Stimulated activated CD8-positive, alpha-beta memory T cell treated with anti-CD3 and anti-CD28 coated beads, Interleukin-4, amount 100 ng/mL, for 24 hours (primary cell): ENCODE measurements at regions not wholly inside any gene's neighbourhood (a gene's known extent, or its start where the extent isn't known, plus 50 kb on each side); places are given as distances from the start of the nearest gene placed in this dataset.
"Not testable (repeated sequence)": the region's sequence is repeated elsewhere in the genome, so short reads cannot be mapped to it uniquely, and the experiment has no call there.

Experiments used
- DNase-seq: peaks from one replicate; pipeline ENCODE4 v3.0.0-alpha.2; 2020; ENCODE audit warnings: low read depth

DNA sequence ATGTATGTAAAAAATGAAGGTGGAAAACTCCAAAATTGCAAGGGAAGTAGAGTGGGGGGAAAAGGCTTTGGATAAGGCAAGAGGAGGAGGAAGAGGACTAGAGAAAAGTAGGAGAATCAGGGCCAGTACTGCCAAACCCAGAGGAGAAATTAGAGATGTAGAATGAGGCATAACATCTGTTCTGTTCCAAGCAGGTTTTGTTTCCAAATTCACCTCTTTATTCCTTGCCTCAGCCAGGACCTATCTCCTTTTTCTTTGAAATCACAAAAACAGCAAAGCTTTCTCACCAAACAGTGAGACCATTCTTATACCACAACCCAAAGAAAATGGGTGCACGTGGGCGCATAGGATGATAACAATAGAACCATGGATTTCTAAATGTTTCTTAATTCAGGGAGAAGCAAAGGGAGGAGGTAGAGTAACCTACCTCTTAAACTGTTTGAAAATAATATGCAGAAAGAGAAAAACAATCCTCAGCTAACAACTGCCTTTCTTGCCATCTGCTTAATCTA, 383.3 kb upstream of the PKN2 start:
- DNase-seq = no peak

DNA sequence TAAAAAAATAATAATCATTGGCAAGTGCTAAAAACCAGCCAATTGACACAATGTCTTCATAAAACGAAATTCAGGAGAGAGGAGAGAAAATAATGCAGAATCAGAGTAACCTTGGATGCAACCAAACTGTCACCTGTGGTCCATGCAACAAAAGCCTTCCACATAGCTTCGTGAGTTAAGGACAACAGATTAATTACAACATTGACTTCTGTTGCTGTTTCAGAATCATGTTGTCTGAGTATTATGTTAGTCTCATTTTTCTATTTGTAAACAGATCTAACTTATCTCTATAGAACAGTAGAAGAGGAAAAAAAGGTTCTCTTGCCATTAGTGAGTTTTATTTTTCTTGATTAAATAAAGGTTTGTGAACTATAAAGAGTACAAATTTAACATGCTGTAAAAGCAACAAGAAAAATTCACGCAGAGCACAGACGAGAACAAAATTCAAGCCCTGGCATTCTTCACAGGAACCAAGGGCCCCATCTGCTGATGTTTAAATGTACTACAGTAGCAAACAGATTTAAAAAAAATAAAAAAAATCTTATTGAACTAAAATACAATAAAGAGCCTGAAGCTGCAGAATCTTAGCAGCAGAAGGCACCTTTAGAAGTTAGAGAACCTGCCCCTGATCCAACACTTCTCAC, 381.1 kb upstream of the PKN2 start:
- no peak for DNase-seq

- no peak for DNase-seq
These were observed 372.8 kb upstream of the PKN2 start for GRCh38 chr1:88311265-88311664.

DNA sequence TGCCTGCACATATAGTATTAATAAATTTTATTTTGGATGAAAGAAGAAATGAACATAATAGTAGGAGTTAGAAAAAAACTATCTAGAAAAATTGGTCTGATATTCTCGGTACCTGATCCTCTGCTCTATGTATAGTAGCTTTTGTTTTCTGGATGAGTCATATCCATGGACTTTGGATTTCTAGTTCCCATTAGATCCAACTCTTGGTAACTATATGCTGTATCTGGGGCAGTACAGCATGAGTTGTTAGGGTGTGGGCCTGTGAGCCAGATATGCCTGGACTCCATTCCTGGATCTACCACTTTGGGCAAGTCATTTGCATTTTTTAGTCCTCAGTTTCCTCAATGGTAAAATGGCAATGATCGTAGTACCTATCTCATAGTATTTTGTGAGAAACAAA, 372.2 kb upstream of the PKN2 start:
- no peak for DNase-seq

GRCh38 chr1:88317396-88317795, 366.7 kb upstream of the PKN2 start:
- DNase-seq = no peak

DNA sequence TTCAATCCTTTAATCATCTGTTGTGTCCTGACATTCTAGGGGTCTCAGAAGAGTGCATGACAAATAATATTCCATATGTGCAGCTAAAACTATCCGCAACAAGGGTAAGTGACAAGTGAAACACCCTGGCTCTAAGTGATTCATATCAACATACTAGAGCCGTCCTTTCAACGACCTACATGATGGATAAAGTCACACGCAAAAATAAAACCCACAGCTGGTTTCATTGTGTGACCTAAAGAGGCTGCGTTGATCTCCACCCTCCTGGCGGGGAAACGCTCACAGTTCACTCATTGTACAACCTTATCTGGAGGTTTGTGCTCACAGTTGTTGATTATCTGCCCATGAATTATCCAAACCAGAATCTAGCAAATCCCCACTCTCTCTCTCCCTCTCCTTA, 365.3 kb upstream of the PKN2 start:
- DNase-seq = no peak

DNA sequence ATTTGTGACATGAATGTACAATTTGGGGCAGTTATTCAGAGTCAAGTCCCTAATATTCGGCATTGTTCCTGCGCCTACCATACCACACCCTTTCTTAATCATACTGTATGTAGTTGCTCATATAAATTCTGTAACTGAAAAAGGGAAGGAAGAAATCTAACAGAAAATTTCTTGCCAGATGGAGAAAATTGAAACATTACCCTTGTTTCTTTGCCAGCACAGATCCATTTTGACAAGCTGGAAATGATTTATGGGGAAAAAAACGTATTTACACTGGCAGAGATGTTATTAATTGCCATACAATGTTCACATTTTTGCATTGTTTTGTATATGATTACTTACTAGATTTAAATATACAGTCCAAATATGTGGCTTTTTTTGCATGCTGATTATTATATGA, 363.8 kb upstream of the PKN2 start:
- DNase-seq = no peak

GRCh38 chr1:88321706-88322105, 362.4 kb upstream of the PKN2 start:
- no peak for DNase-seq

DNA sequence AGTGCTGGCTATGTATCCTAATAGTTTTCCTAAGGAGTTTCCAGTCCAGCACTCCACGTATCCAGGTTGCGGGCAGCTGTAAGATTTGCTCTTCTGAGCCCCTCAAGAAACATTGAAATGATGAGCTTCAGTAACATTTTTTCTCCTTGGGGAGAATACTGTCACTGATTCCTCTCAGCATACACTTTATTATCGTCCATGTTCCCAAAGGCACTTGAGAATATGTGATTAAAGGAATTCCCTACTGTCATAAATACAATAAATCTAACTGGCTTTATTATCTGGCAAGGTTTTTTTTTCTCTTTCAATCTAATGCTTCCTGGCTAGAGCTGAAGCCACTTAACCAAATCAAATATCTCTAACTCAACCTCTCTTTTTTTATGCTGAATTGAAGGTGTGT, 359.2 kb upstream of the PKN2 start:
- no peak for DNase-seq

- DNase-seq = no peak
These were observed 356.4 kb upstream of the PKN2 start for GRCh38 chr1:88327391-88328267.

DNA sequence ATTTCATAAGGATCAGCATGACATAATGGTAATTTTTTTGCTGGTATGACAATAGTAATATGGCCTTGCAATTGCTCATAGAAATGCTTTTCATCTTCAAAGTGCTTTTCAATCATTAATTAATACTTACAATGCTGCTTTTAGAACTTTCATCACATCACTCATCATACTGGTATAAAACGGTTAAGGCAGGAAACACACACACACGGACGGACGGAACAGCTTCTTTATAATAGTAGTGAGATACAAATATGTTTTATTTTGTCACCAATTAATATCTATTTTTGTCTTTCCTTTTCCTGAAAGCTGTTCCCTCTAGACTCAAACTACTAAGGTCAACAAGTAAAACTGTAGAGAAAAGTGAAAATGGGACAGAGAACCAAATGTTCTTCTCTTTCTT, 353.9 kb upstream of the PKN2 start:
- DNase-seq = no peak

DNA sequence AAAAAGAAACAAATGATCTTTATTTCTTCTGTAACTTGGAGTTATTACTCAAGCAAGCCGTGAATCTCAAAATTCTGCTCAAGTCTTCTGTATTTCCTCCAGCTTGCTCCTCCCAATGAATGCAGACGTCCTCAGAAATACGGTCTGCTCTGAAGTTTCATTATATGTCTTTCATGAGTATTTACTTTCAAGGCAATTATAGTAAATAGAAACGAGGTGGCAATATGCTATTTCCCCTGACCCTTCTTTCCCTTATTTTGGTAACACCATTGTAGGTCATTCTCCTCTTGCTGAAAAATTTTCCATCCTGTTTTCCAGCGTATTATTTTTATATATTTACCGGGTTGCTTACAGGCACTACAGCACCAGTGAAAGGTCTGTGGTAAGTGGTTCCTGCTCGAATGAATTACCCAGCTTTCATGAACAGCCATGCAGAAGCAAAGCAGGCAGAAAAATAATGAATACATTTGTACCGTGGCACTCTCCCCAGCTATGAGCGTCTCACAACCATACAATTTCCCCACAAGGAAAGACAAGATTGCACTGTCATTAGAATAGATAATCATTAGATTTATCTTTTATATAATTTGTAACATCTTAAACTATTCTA, 350.9 kb upstream of the PKN2 start:
- no peak for DNase-seq

- no peak for DNase-seq
These were observed 342.6 kb upstream of the PKN2 start for GRCh38 chr1:88341447-88341846.

DNA sequence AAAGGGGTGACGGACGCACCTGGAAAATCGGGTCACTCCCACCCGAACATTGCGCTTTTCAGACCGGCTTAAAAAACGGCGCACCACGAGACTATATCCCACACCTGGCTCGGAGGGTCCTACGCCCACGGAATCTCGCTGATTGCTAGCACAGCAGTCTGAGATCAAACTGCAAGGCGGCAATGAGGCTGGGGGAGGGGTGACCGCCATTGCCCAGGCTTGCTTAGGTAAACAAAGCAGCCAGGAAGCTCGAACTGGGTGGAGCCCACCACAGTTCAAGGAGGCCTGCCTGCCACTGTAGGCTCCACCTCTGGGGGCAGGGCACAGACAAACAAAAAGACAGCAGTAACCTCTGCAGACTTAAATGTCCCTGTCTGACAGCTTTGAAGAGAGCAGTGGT, 342.0 kb upstream of the PKN2 start:
- DNase-seq = not testable (repeated sequence)

GRCh38 chr1:88350648-88351047, 333.4 kb upstream of the PKN2 start:
- no peak for DNase-seq

GRCh38 chr1:88351960-88352359, 332.1 kb upstream of the PKN2 start:
- no peak for DNase-seq

- no peak for DNase-seq
These were observed 329.8 kb upstream of the PKN2 start for GRCh38 chr1:88354256-88354655.

DNA sequence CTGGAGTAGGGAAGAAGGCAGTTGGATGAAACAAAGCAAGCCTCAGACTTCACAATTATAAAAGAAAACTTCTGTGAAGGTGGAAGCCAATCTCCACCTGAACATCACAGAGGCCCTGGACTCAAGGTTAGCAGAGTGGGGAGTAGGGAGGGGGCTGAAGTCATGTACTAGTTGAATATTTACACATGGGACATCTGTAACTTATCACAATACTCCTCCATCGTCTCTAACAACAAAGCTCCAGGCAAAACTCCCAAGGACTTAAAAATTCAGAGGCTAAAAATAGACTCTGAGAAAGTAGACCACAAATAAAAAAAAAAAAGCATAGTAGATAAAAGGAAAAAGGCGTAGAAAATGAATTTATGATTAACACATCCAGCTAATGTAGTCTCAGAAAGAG, 326.3 kb upstream of the PKN2 start:
- no peak for DNase-seq

GRCh38 chr1:88371436-88372023, 312.5 kb upstream of the PKN2 start:
- DNase-seq = no peak

- no peak for DNase-seq
These were observed 308.1 kb upstream of the PKN2 start for GRCh38 chr1:88375977-88376376.

DNA sequence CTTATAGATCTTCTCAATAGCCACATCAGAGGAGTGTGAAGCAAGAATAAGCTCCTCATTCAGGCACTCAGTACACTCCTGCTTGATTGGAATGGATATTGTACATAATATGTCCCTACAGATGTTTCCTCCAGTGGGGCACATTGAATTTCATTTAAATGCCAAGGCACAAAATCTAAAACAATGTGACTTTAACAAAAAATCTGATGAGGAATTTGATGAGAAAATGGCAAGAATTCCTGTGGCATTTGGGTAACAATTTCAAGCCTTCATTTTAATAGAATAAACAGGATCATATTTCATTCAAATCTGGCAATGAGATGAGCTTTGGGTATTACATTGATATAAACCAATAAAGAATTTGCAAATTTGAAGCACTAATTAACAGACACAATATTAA, 307.7 kb upstream of the PKN2 start:
- no peak for DNase-seq

DNA sequence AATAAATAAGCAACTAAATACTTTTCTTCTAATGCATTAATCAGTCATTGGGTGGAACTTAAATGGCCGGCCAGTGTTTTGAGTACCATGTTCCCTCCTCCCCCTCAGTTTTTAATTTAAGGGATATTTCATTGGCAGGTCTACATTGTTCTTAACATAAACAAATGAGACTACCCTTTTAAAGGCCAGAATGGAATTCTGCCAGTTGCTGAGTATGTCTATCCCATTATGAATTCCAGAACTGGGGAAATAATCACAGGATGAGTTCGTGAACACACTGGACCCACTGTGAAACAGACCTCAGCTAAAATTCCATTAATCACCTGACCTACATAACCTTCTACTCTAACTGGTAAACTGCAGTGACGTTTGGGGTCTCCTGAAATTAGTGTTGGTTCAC, 305.5 kb upstream of the PKN2 start:
- no peak for DNase-seq

- DNase-seq = no peak
These were observed 289.1 kb upstream of the PKN2 start for GRCh38 chr1:88394958-88395357.
